Esophagus muscularis mucosa (tissue), 4 donors: ENCODE measurements at regions not wholly inside any gene's neighbourhood (a gene's known extent, or its start where the extent isn't known, plus 50 kb on each side); places are given as distances from the start of the nearest gene placed in this dataset.

Experiments used
- DNase-seq: peaks from one replicate; pipeline ENCODE4 v3.0.0-alpha.2; 2017; ENCODE audit errors: extremely low spot score
- H3K27ac ChIP-seq, 4 donors: fragments of 200-600 bp; sonication (generic); replicated peaks in 1 of 4; 1 replicate in 3 of 4; 2 replicates in 1 of 4; pipeline ENCODE4 v1.5.1; 2016 to 2019; ENCODE audit warnings: mild to moderate bottlenecking in 1 of 4
- H3K27me3 ChIP-seq, 4 donors: fragments of 200-600 bp; sonication (generic); one replicate each; pipeline versions ENCODE4 v1.5.1 to v1.6.0; 2016 to 2019
- H3K36me3 ChIP-seq, 4 donors: fragments of 200-600 bp; sonication (generic); one replicate each; pipeline ENCODE4 v1.5.1; 2016 to 2019
- H3K4me1 ChIP-seq, 4 donors: fragments of 200-600 bp; sonication (generic); one replicate each; pipeline ENCODE4 v1.5.1; 2016 to 2019
- H3K4me3 ChIP-seq, 4 donors: fragments of 200-600 bp; sonication (generic); 1 replicate in 2 of 4; 2 replicates in 2 of 4; pipeline ENCODE4 v1.5.1; 2016 to 2019; ENCODE audit warnings: mild to moderate bottlenecking in 4 of 4, moderate library complexity in 1 of 4
- H3K9me3 ChIP-seq, 4 donors: fragments of 200-600 bp; sonication (generic); 1 replicate in 3 of 4; 2 replicates in 1 of 4; pipeline ENCODE4 v1.5.1; 2016 to 2019
- CTCF ChIP-seq, 3 experiments: fragments of 200-600 bp in 2 of 3; fragments of 450-650 bp in 1 of 3; sonication (generic) in 2 of 3; IDR thresholded peaks; one replicate each; pipeline ENCODE4 v1.5.1; 2017 to 2019; ENCODE audit warnings: antibody characterized with exemption in 3 of 3, mild to moderate bottlenecking in 2 of 3, moderate library complexity in 1 of 3
- EP300 ChIP-seq: sonication (generic); formaldehyde crosslinking; IDR thresholded peaks from one replicate; pipeline ENCODE4 v1.6.1; 2017; ENCODE audit warnings: antibody characterized with exemption
- POLR2A ChIP-seq: fragments of 450-650 bp; IDR thresholded peaks from one replicate; pipeline ENCODE4 v1.6.1; 2017; ENCODE audit warnings: antibody characterized with exemption, moderate library complexity, mild to moderate bottlenecking, low read depth
- POLR2AphosphoS5 ChIP-seq, 2 donors: sonication (generic); formaldehyde crosslinking; IDR thresholded peaks; one replicate each; pipeline ENCODE4 v1.6.1; 2017; ENCODE audit warnings: antibody characterized with exemption in 2 of 2
- WGBS: methylation state at CpG from one replicate; pipeline ENCODE4 v1.1.5; 2018; 5-methylcytosine and 5-hydroxymethylcytosine counted together
- intact Hi-C: fragments of 100-400 bp; cut with DNase I; formaldehyde crosslinking; loops from one replicate; pipeline ENCODE4 v1.15.1; 2023

- intact Hi-C loops, result no loop called here
- H3K4me3 ChIP-seq, result no peak overlapping the region
- TF ChIP-seq POLR2AphosphoS5 (IDR thresholded peaks at IDR 0.05) (no peak), CTCF (IDR thresholded peaks at IDR 0.05) (no peak), EP300 (no peak), POLR2A (no peak)
These were observed 166.2 kb downstream of the SLITRK1 start for GRCh38 chr13:83716121-83716520.

GRCh38 chr13:83714236-83714635, 168.0 kb downstream of the SLITRK1 start:
- Histone ChIP-seq H3K4me1 (no peaks in the 10 kb centered on the region), H3K9me3 (no peaks in the 10 kb centered on the region), H3K27ac (no peak overlapping the region), H3K27me3 (no peaks in the 10 kb centered on the region), H3K36me3 (no peaks in the 10 kb centered on the region), H3K4me3 (no peak overlapping the region)
- TF ChIP-seq EP300, result no peak
- no peak for TF ChIP-seq POLR2A
- no peak for TF ChIP-seq POLR2AphosphoS5 (IDR thresholded peaks at IDR 0.05)
- TF ChIP-seq CTCF (IDR thresholded peaks at IDR 0.05), result no peak
- intact Hi-C loops, result no loop called here
- WGBS, result 92% methylated on average over 1 of the region's 1 CpG
- no peak for DNase-seq

More at GRCh38 chr13:83716121-83716520, 166.2 kb downstream of the SLITRK1 start:
- no peak overlapping the region for H3K27ac ChIP-seq
- H3K27me3 ChIP-seq, result no peaks in the 10 kb centered on the region
- WGBS, result 100% methylated on average over 1 of the region's 6 CpGs
- DNase-seq, result no peak
- H3K9me3 ChIP-seq, result no peaks in the 10 kb centered on the region
- no peaks in the 10 kb centered on the region for H3K4me1 ChIP-seq
- H3K36me3 ChIP-seq, result no peaks in the 10 kb centered on the region

GRCh38 chr13:83710133-83710515, 172.2 kb downstream of the SLITRK1 start:
- intact Hi-C loops, result no loop called here
- DNase-seq, result no peak
- Histone ChIP-seq H3K36me3 (no peaks in the 10 kb centered on the region), H3K27ac (no peak overlapping the region), H3K9me3 (no peaks in the 10 kb centered on the region), H3K4me1 (no peaks in the 10 kb centered on the region), H3K27me3 (no peaks in the 10 kb centered on the region), H3K4me3 (no peak overlapping the region)
- TF ChIP-seq EP300 (no peak), CTCF (IDR thresholded peaks at IDR 0.05) (no peak), POLR2AphosphoS5 (IDR thresholded peaks at IDR 0.05) (no peak), POLR2A (no peak)

- Histone ChIP-seq H3K36me3 (no peaks in the 10 kb centered on the region), H3K27me3 (no peaks in the 10 kb centered on the region), H3K9me3 (no peaks in the 10 kb centered on the region), H3K4me1 (no peaks in the 10 kb centered on the region), H3K4me3 (no peak overlapping the region), H3K27ac (no peak overlapping the region)
- intact Hi-C loops, result no loop called here
- DNase-seq, result no peak
- 77% methylated on average over 1 of the region's 1 CpG for WGBS
- TF ChIP-seq CTCF (IDR thresholded peaks at IDR 0.05) (no peak), EP300 (no peak), POLR2A (no peak), POLR2AphosphoS5 (IDR thresholded peaks at IDR 0.05) (no peak)
These were observed 172.7 kb downstream of the SLITRK1 start for GRCh38 chr13:83709426-83710132.

GRCh38 chr13:83702021-83702420, 180.3 kb downstream of the SLITRK1 start:
- Histone ChIP-seq H3K36me3 (no peaks in the 10 kb centered on the region), H3K27me3 (no peaks in the 10 kb centered on the region), H3K4me1 (no peaks in the 10 kb centered on the region), H3K4me3 (no peak overlapping the region), H3K27ac (no peak overlapping the region), H3K9me3 (no peaks in the 10 kb centered on the region)
- intact Hi-C loops, result no loop called here
- DNase-seq, result no peak
- WGBS, result 58% methylated on average over 1 of the region's 1 CpG
- TF ChIP-seq EP300, result no peak
- TF ChIP-seq POLR2AphosphoS5 (IDR thresholded peaks at IDR 0.05), result no peak
- TF ChIP-seq POLR2A, result no peak
- TF ChIP-seq CTCF (IDR thresholded peaks at IDR 0.05), result no peak
